ENCODE measurements at regions not wholly inside any gene's neighbourhood (a gene's known extent, or its start where the extent isn't known, plus 50 kb on each side); places are given as distances from the start of the nearest gene placed in this dataset.

GRCh38 chr2:160994141-160995002, 165.9 kb upstream of the TANK start:
- ChIA-PET POLR2A (interaction anchor here (0.6 kb wide), 1 partner anchor 302 kb away, joined by 3 read pairs; no protein-coding TSS in a partner anchor), CTCF (interaction anchor here (0.7 to 1.5 kb wide), 3 partner anchors 670 to 907 kb away, joined by 3 to 5 read pairs (median 3); no protein-coding TSS in a partner anchor)
- DNase-seq (ENCODE audit: low read depth, low spot score): peak; percentile 77
- peak; percentile 91 for ATAC-seq
- Histone ChIP-seq H3K27me3 (ENCODE audit: control insufficient read depth, insufficient read depth, low read length) (no peaks in the 10 kb centered on the region; the same call in 1 of the 2 replicates), H3K4me3 (ENCODE audit: low read depth in 2 of 2, low read length in 2 of 2) (no peak overlapping the region), H3K36me3 (ENCODE audit: control insufficient read depth, insufficient read depth, low read length) (no peaks in the 10 kb centered on the region), H3K9me3 (ENCODE audit: control insufficient read depth, insufficient read depth, low read depth, low read length) (no peaks in the 10 kb centered on the region), H3K27ac (ENCODE audit: low read length) (no peak overlapping the region), H3K4me1 (ENCODE audit: control insufficient read depth, insufficient read depth, low read length) (no peaks in the 10 kb centered on the region)
- intact Hi-C loops (cut with micrococcal nuclease; ENCODE audit: unreplicated experiment) (loop anchor here (10.0 kb wide), 2 partner anchors 670 to 890 kb away; no protein-coding TSS in a partner anchor), in situ Hi-C loops (cut with HindIII; ENCODE audit: low pct_unique_long_range_greater_than_20kb, low sequenced_read_pairs) (no loop called here)
- no TSS peak for BruUV-seq (replicated peaks)
- TF ChIP-seq, protein P1, sequence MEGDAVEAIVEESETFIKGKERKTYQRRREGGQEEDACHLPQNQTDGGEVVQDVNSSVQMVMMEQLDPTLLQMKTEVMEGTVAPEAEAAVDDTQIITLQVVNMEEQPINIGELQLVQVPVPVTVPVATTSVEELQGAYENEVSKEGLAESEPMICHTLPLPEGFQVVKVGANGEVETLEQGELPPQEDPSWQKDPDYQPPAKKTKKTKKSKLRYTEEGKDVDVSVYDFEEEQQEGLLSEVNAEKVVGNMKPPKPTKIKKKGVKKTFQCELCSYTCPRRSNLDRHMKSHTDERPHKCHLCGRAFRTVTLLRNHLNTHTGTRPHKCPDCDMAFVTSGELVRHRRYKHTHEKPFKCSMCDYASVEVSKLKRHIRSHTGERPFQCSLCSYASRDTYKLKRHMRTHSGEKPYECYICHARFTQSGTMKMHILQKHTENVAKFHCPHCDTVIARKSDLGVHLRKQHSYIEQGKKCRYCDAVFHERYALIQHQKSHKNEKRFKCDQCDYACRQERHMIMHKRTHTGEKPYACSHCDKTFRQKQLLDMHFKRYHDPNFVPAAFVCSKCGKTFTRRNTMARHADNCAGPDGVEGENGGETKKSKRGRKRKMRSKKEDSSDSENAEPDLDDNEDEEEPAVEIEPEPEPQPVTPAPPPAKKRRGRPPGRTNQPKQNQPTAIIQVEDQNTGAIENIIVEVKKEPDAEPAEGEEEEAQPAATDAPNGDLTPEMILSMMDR (IDR thresholded peaks at IDR 0.05): peak; percentile 86
- TF ChIP-seq SIN3A (IDR thresholded peaks at IDR 0.05; ENCODE audit: borderline replicate concordance, insufficient read depth, low read depth, low read length): no peak

DNA sequence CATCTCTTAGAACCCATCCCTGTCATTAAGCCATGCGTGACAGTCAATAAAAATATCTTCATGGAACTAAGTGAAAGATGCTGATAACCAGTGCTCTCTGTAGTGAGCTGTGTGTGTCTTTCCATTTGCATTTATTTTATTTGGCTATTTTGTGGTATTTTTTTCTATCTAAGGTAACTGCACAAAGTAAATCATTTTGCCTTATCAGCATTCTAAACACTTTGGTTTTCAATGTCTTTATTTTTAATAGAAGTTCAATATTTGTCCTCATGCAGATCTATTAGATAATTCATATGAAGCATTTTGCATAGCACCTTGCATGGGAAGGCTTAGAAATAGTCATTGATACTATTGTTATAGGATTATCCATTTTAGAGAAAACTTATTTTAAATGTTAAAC, 163.6 kb upstream of the TANK start:
- ATAC-seq: no peak
- no peak for DNase-seq (ENCODE audit: low read depth, low spot score)
- TF ChIP-seq REST (IDR thresholded peaks at IDR 0.05; ENCODE audit: insufficient read depth in 1 of 2, low read depth in 2 of 2, low read length in 1 of 2): no peak
- TF ChIP-seq TCF7L2 (IDR thresholded peaks at IDR 0.05; ENCODE audit: low read depth, low read length): no peak
- TF ChIP-seq POLR2AphosphoS5 (IDR thresholded peaks at IDR 0.05; ENCODE audit: low read depth, low read length): no peak
- no peak for TF ChIP-seq SIN3A (IDR thresholded peaks at IDR 0.05; ENCODE audit: borderline replicate concordance, insufficient read depth, low read depth, low read length)
- TF ChIP-seq, protein P1 (IDR thresholded peaks at IDR 0.05): no peak
- ChIA-PET POLR2A (interaction anchor here (0.7 kb wide), 1 partner anchor 460 kb away, joined by 7 read pairs; no protein-coding TSS in a partner anchor), CTCF (no interaction called here)
- Histone ChIP-seq H3K27me3 (ENCODE audit: control insufficient read depth, insufficient read depth, low read length) (no peaks in the 10 kb centered on the region), H3K9me3 (ENCODE audit: control insufficient read depth, insufficient read depth, low read depth, low read length) (no peaks in the 10 kb centered on the region), H3K36me3 (ENCODE audit: control insufficient read depth, insufficient read depth, low read length) (no peaks in the 10 kb centered on the region), H3K27ac (ENCODE audit: low read length) (no peak overlapping the region), H3K4me3 (ENCODE audit: low read depth in 2 of 2, low read length in 2 of 2) (no peak overlapping the region), H3K4me1 (ENCODE audit: control insufficient read depth, insufficient read depth, low read length) (no peaks in the 10 kb centered on the region)
- intact Hi-C loops (cut with micrococcal nuclease; ENCODE audit: unreplicated experiment) (loop anchor here (10.0 kb wide), 2 partner anchors 672 to 892 kb away; no protein-coding TSS in a partner anchor), in situ Hi-C loops (cut with HindIII; ENCODE audit: low pct_unique_long_range_greater_than_20kb, low sequenced_read_pairs) (no loop called here)
- no TSS peak for BruUV-seq (replicated peaks)

Measured in Panc1 (cell line).